ENCODE measurements at regions not wholly inside any gene's neighbourhood (a gene's known extent, or its start where the extent isn't known, plus 50 kb on each side); places are given as distances from the start of the nearest gene placed in this dataset.

- no peak for TF ChIP-seq CTCF (conservative IDR thresholded peaks at IDR 0.05)
- no peak for TF ChIP-seq ZFX (IDR thresholded peaks at IDR 0.05)
Measured at GRCh38 chr15:87686841-87687522, 569.6 kb downstream of the NTRK3 start.

Measured in C4-2B (cell line).